ENCODE measurements at regions not wholly inside any gene's neighbourhood (a gene's known extent, or its start where the extent isn't known, plus 50 kb on each side); places are given as distances from the start of the nearest gene placed in this dataset.

GRCh38 chr6:79847426-79847825 lies 99.9 kb downstream of the ELOVL4 start:
- Histone ChIP-seq H3K27me3 (no peaks in the 10 kb centered on the region), H3K36me3 (no peaks in the 10 kb centered on the region), H3K27ac (no peak overlapping the region), H3K4me3 (ENCODE audit: low read depth in 1 of 2, low read length in 1 of 2) (no peak overlapping the region), H3K4me1 (ENCODE audit: control insufficient read depth in 1 of 2, insufficient read depth in 1 of 2, low read depth in 1 of 2, low read length in 1 of 2) (no peaks in the 10 kb centered on the region), H3K9me3 (no peaks in the 10 kb centered on the region)
- TF ChIP-seq, protein P1, sequence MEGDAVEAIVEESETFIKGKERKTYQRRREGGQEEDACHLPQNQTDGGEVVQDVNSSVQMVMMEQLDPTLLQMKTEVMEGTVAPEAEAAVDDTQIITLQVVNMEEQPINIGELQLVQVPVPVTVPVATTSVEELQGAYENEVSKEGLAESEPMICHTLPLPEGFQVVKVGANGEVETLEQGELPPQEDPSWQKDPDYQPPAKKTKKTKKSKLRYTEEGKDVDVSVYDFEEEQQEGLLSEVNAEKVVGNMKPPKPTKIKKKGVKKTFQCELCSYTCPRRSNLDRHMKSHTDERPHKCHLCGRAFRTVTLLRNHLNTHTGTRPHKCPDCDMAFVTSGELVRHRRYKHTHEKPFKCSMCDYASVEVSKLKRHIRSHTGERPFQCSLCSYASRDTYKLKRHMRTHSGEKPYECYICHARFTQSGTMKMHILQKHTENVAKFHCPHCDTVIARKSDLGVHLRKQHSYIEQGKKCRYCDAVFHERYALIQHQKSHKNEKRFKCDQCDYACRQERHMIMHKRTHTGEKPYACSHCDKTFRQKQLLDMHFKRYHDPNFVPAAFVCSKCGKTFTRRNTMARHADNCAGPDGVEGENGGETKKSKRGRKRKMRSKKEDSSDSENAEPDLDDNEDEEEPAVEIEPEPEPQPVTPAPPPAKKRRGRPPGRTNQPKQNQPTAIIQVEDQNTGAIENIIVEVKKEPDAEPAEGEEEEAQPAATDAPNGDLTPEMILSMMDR (IDR thresholded peaks at IDR 0.05), result no peak

GRCh38 chr6:79842376-79843040 lies 104.8 kb downstream of the ELOVL4 start:
- Histone ChIP-seq H3K27me3 (no peaks in the 10 kb centered on the region), H3K36me3 (no peaks in the 10 kb centered on the region), H3K27ac (no peak overlapping the region), H3K9me3 (no peaks in the 10 kb centered on the region), H3K4me1 (ENCODE audit: control insufficient read depth in 1 of 2, insufficient read depth in 1 of 2, low read depth in 1 of 2, low read length in 1 of 2) (no peaks in the 10 kb centered on the region), H3K4me3 (ENCODE audit: low read depth in 1 of 2, low read length in 1 of 2) (no peak overlapping the region)
- TF ChIP-seq, protein P1 (IDR thresholded peaks at IDR 0.05), result no peak

- Histone ChIP-seq H3K36me3 (no peaks in the 10 kb centered on the region), H3K9me3 (no peaks in the 10 kb centered on the region), H3K4me3 (ENCODE audit: low read depth in 1 of 2, low read length in 1 of 2) (no peak overlapping the region), H3K27ac (no peak overlapping the region), H3K27me3 (no peaks in the 10 kb centered on the region), H3K4me1 (ENCODE audit: control insufficient read depth in 1 of 2, insufficient read depth in 1 of 2, low read depth in 1 of 2, low read length in 1 of 2) (no peaks in the 10 kb centered on the region)
- TF ChIP-seq, protein P1 (IDR thresholded peaks at IDR 0.05), result no peak
Observed at GRCh38 chr6:79841577-79842375, 105.6 kb downstream of the ELOVL4 start.

- H3K9me3 ChIP-seq, result no peaks in the 10 kb centered on the region
- no peaks in the 10 kb centered on the region for H3K4me1 ChIP-seq (ENCODE audit: control insufficient read depth in 1 of 2, insufficient read depth in 1 of 2, low read depth in 1 of 2, low read length in 1 of 2)
- H3K4me3 ChIP-seq (ENCODE audit: low read depth in 1 of 2, low read length in 1 of 2), result no peak overlapping the region
- no peak overlapping the region for H3K27ac ChIP-seq
- H3K27me3 ChIP-seq, result no peaks in the 10 kb centered on the region
- TF ChIP-seq, protein P1 (IDR thresholded peaks at IDR 0.05), result no peak
- H3K36me3 ChIP-seq, result no peaks in the 10 kb centered on the region
Observed at GRCh38 chr6:79838851-79839250, 108.5 kb downstream of the ELOVL4 start.

DNA sequence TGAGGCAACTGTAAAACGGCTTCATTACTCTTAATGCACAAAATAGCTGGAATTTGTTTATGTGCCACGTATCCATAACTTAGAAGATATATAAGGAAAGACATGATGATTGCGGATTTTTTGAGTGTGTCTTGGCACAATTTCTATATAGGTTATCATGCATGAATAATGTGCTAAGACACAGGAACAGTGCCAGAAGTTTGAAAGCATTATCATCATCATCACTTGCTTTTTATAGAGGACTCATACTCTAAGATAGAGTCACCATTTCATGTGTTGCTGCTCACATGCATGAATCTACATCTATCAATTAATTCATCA lies 113.4 kb downstream of the ELOVL4 start:
- Histone ChIP-seq H3K4me1 (ENCODE audit: control insufficient read depth in 1 of 2, insufficient read depth in 1 of 2, low read depth in 1 of 2, low read length in 1 of 2) (no peaks in the 10 kb centered on the region), H3K27me3 (no peaks in the 10 kb centered on the region), H3K4me3 (ENCODE audit: low read depth in 1 of 2, low read length in 1 of 2) (no peak overlapping the region), H3K36me3 (no peaks in the 10 kb centered on the region), H3K9me3 (no peaks in the 10 kb centered on the region), H3K27ac (no peak overlapping the region)
- TF ChIP-seq, protein P1 (IDR thresholded peaks at IDR 0.05), result no peak

Measured in neutrophil (primary cell).